ENCODE measurements at regions not wholly inside any gene's neighbourhood (a gene's known extent, or its start where the extent isn't known, plus 50 kb on each side); places are given as distances from the start of the nearest gene placed in this dataset.
"Not testable (repeated sequence)": the region's sequence is repeated elsewhere in the genome, so short reads cannot be mapped to it uniquely, and the experiment has no call there.

DNA sequence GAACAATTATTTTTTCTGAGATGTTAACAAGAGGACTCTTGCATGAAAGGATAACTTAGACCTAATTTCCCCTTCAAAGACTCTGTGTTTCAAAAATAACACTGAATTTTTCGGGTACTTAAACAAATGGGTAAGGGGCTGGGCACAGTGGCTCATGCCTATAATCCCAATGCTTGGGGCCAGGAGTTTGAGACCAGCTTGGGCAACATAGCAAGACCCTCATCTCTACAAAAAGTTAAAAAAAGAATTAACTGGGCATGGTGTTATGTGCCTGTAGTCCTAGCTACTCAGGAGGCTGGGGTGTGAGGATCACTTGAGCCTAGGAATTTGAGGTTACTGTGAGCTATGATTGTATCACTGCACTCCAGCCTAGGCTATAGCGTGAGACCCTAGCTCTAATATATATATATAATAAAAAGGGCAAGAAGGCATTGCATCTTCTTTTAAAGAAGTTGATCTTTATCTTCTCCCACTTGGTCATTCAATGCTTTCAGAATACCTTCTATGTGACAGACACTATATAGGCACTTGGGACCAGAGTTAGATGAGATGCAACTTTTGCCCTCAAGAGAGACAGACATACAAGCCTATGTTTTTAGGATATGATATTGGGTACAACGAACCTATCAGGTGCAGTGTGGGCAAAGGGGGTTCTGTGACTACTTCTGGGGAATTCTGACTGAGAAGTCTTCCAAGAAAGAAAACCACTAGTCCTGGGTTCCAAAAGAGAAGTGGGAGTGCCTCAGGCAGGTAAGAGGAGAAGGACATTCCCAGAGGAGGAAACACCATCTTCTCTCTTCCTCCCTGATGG, 120.0 kb downstream of the MYCN start:
- no peak overlapping the region for H3K27ac Mint-ChIP-seq
- no peaks in the 10 kb centered on the region for H3K27me3 Mint-ChIP-seq
- H3K36me3 Mint-ChIP-seq, result peaks cover 0 to 7% of the 10 kb centered on the region in 2 donors
- peaks cover 9 to 43% (median 17%) of the 10 kb centered on the region in 7 donors for H3K9me3 Mint-ChIP-seq
- DNase-seq, result no peak
- H3K4me3 Mint-ChIP-seq, result no peak overlapping the region
- ATAC-seq (ENCODE audit: low read depth in 2 of 2), result no peak
- H3K4me1 Mint-ChIP-seq, result peaks cover 0 to 10% (median 9%) of the 10 kb centered on the region in 3 donors

GRCh38 chr2:16059393-16060016, 119.2 kb downstream of the MYCN start:
- Mint-ChIP-seq H3K4me1 (peaks cover 0 to 10% (median 9%) of the 10 kb centered on the region in 3 donors), H3K9me3 (peaks cover 9 to 38% (median 17%) of the 10 kb centered on the region in 7 donors), H3K4me3 (no peak overlapping the region), H3K36me3 (peaks cover 0 to 7% of the 10 kb centered on the region in 2 donors), H3K27me3 (no peaks in the 10 kb centered on the region), H3K27ac (no peak overlapping the region)
- DNase-seq (no peak), ATAC-seq (ENCODE audit: low read depth in 2 of 2) (no peak)

GRCh38 chr2:16058747-16059358, 118.5 kb downstream of the MYCN start:
- Mint-ChIP-seq H3K36me3 (peaks cover 0 to 3% of the 10 kb centered on the region in 2 donors), H3K4me1 (peaks cover 0 to 10% (median 9%) of the 10 kb centered on the region in 3 donors), H3K27me3 (no peaks in the 10 kb centered on the region), H3K27ac (no peak overlapping the region), H3K4me3 (no peak overlapping the region), H3K9me3 (peaks cover 5 to 31% (median 13%) of the 10 kb centered on the region in 7 donors)
- ATAC-seq (ENCODE audit: low read depth in 2 of 2) (no peak), DNase-seq (no peak)

DNA sequence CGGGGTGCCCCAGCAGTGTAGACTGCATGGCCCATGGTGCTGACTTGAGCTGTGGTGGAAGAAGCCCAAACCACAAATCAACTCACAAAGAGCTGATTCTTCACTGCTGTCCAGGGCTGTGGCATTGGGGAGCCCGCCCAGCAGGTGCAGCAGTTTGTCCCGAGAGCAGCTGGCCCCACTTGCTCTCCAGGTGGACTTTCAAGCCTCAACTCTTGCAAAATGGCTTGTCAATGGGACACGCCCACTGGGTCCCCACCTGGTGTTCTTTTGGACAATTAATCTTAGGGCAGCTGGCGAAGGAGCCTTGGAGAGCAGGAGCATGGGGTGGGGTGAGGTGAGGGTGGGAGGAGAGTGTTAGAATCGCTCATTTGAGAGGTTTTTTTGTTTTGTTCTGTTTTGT, 117.9 kb downstream of the MYCN start:
- H3K9me3 Mint-ChIP-seq, result peaks cover 3 to 28% (median 10%) of the 10 kb centered on the region in 7 donors
- no peaks in the 10 kb centered on the region for H3K27me3 Mint-ChIP-seq
- no peaks in the 10 kb centered on the region for H3K36me3 Mint-ChIP-seq
- peaks cover 0 to 10% (median 9%) of the 10 kb centered on the region in 3 donors for H3K4me1 Mint-ChIP-seq
- no peak for DNase-seq
- H3K4me3 Mint-ChIP-seq, result no peak overlapping the region
- no peak overlapping the region for H3K27ac Mint-ChIP-seq
- no peak for ATAC-seq (ENCODE audit: low read depth in 2 of 2)

GRCh38 chr2:16057661-16058060, 117.3 kb downstream of the MYCN start:
- H3K36me3 Mint-ChIP-seq, result no peaks in the 10 kb centered on the region
- H3K27ac Mint-ChIP-seq, result peak overlapping the region in 1 of 6 donors; percentile 9
- DNase-seq (no peak), ATAC-seq (ENCODE audit: low read depth in 2 of 2) (no peak)
- no peaks in the 10 kb centered on the region for H3K27me3 Mint-ChIP-seq
- H3K4me1 Mint-ChIP-seq, result peaks cover 0 to 10% (median 9%) of the 10 kb centered on the region in 3 donors
- H3K4me3 Mint-ChIP-seq, result no peak overlapping the region
- peaks cover 3 to 22% (median 4%) of the 10 kb centered on the region in 7 donors for H3K9me3 Mint-ChIP-seq

GRCh38 chr2:16055848-16056580, 115.7 kb downstream of the MYCN start:
- no peaks in the 10 kb centered on the region for H3K27me3 Mint-ChIP-seq
- H3K27ac Mint-ChIP-seq, result peak overlapping the region in 1 of 6 donors; percentile 63
- H3K36me3 Mint-ChIP-seq, result no peaks in the 10 kb centered on the region
- no peak for DNase-seq
- ATAC-seq (ENCODE audit: low read depth in 2 of 2), result no peak
- H3K4me1 Mint-ChIP-seq, result peaks cover 0 to 10% (median 9%) of the 10 kb centered on the region in 3 donors
- H3K9me3 Mint-ChIP-seq, result peaks cover 0 to 6% (median 0%) of the 10 kb centered on the region in 7 donors
- no peak overlapping the region for H3K4me3 Mint-ChIP-seq

DNA sequence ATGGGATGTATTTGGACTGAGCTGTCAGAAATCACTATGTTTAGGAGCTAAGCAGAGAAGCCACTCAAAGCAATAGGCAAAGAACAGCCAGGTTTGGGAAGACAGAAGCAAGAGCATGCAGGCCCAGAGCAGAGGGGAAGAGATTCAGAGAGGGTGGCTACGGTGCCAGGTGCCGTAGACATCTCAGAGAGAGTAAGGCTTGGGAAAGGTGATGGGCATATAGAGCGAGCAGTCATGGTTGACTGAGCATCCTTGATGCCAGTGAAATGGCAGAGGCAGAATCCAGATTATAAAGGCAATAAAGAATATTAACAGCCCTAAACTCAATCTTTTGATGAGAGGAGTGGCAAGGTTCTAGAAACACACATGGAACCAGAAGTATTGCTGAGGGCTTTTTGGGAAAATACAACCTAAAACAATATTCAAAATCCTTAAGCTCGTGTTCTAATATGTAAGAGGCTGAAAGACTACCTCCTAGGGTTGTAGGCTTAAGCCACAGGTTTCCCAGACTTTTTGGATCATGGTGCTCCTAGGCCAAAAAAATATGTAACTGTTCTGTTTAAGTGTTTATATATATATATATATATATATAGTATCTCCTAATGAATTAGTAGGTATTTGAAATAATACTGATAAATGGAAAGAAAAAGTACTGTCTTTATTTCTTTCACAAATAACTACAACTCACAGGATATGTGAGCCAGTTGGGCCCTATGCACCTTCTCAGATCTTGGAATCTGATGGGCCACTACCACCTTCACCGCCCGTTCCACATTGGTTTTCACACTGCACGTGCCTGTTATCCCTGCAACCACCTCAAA, 113.3 kb downstream of the MYCN start:
- no peak overlapping the region for H3K4me3 Mint-ChIP-seq

DNA sequence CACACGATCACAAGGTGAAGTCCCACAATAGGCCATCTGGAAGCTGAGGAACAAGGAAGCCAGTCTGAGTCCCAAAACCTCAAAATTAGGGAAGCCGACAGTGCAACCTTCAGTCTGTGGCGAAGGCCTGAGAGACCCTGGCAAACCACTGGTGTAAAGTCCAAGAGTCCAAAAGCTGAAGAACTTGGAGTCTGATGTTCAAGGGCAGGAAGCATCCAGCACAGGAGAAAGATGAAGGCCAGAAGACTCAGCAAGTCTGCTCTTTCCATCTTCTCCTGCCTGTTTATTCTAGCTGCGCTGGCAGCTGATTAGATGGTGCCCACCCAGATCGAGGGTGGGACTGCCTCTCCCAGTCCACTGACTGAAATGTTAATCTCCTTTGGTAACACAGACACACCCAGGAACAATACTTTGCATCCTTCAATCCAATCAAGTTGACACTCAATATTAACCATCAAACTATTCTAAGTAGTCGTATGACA, 112.3 kb downstream of the MYCN start:
- H3K36me3 Mint-ChIP-seq; H3K4me3 Mint-ChIP-seq; DNase-seq; H3K27me3 Mint-ChIP-seq; H3K27ac Mint-ChIP-seq; H3K9me3 Mint-ChIP-seq; H3K4me1 Mint-ChIP-seq; ATAC-seq (ENCODE audit: low read depth in 2 of 2): not testable (repeated sequence)

More for the DNA sequence above, 113.3 kb downstream of the MYCN start:
- H3K9me3 Mint-ChIP-seq, result peaks cover 0 to 1% (median 0%) of the 10 kb centered on the region in 7 donors
- no peaks in the 10 kb centered on the region for H3K36me3 Mint-ChIP-seq
- peaks cover 0 to 10% (median 9%) of the 10 kb centered on the region in 3 donors for H3K4me1 Mint-ChIP-seq
- ATAC-seq (ENCODE audit: low read depth in 2 of 2) (no peak), DNase-seq (no peak)
- H3K27ac Mint-ChIP-seq, result no peak overlapping the region
- H3K27me3 Mint-ChIP-seq, result no peaks in the 10 kb centered on the region

- H3K9me3 Mint-ChIP-seq, result peaks cover 0 to 4% (median 1%) of the 10 kb centered on the region in 7 donors
- ATAC-seq (ENCODE audit: low read depth in 2 of 2) (no peak), DNase-seq (no peak)
- no peaks in the 10 kb centered on the region for H3K36me3 Mint-ChIP-seq
- no peak overlapping the region for H3K27ac Mint-ChIP-seq
- no peaks in the 10 kb centered on the region for H3K27me3 Mint-ChIP-seq
- H3K4me1 Mint-ChIP-seq, result peaks cover 0 to 10% (median 9%) of the 10 kb centered on the region in 3 donors
- H3K4me3 Mint-ChIP-seq, result no peak overlapping the region
These were observed 111.7 kb downstream of the MYCN start for GRCh38 chr2:16051841-16052564.

GRCh38 chr2:16050908-16051489, 110.6 kb downstream of the MYCN start:
- H3K9me3 Mint-ChIP-seq, result peaks cover 0 to 4% (median 2%) of the 10 kb centered on the region in 7 donors
- no peak overlapping the region for H3K27ac Mint-ChIP-seq
- no peaks in the 10 kb centered on the region for H3K36me3 Mint-ChIP-seq
- no peak for ATAC-seq (ENCODE audit: low read depth in 2 of 2)
- H3K4me1 Mint-ChIP-seq, result peaks cover 0 to 4% (median 3%) of the 10 kb centered on the region in 3 donors
- no peak for DNase-seq
- H3K4me3 Mint-ChIP-seq, result no peak overlapping the region
- H3K27me3 Mint-ChIP-seq, result no peaks in the 10 kb centered on the region

- no peak overlapping the region for H3K4me3 Mint-ChIP-seq
- H3K27me3 Mint-ChIP-seq, result no peaks in the 10 kb centered on the region
- no peaks in the 10 kb centered on the region for H3K4me1 Mint-ChIP-seq
- no peak overlapping the region for H3K27ac Mint-ChIP-seq
- DNase-seq (no peak), ATAC-seq (ENCODE audit: low read depth in 2 of 2) (no peak)
- H3K36me3 Mint-ChIP-seq, result no peaks in the 10 kb centered on the region
- peaks cover 0 to 4% (median 2%) of the 10 kb centered on the region in 7 donors for H3K9me3 Mint-ChIP-seq
These were observed 110.0 kb downstream of the MYCN start for GRCh38 chr2:16050261-16050907.
